T-cell (primary cell): ENCODE measurements at regions not wholly inside any gene's neighbourhood (a gene's known extent, or its start where the extent isn't known, plus 50 kb on each side); places are given as distances from the start of the nearest gene placed in this dataset.

Experiments
- ATAC-seq, 4 experiments: fragments of 200-7000 bp in 3 of 4; fragments of 150-1000 bp in 1 of 4; cut with Tn5 transposase; replicated peaks in 1 of 4; 1 replicate in 3 of 4; 2 replicates in 1 of 4; pipeline ENCODE4 v1.10.0; 2021; ENCODE audit warnings: moderate library complexity in 3 of 4, mild to moderate bottlenecking in 2 of 4, moderate number of reproducible peaks in 1 of 4
- CTCF ChIA-PET, 2 donors: fragments of 300-600 bp; sonication (Branson Sonifier 250); formaldehyde crosslinking; loops; one replicate each; lab custom pipeline; 2022; ENCODE audit warnings: antibody characterized with exemption in 2 of 2; lab: Charles Lee
- POLR2A ChIA-PET, 2 donors: fragments of 300-600 bp; sonication (Branson Sonifier 250); formaldehyde crosslinking; loops; one replicate each; lab custom pipeline; 2022; ENCODE audit warnings: antibody characterized with exemption in 2 of 2; lab: Charles Lee
- DNase-seq, 35 experiments: peaks; one replicate each; pipeline versions ENCODE4 v3.0.0 to v3.0.0-alpha.2; 2013 to 2023
- H3K27ac ChIP-seq: one replicate; pipeline ENCODE4 v1.5.1; 2013; ENCODE audit warnings: low read length
- H3K27me3 ChIP-seq, 2 experiments: replicated peaks in 1 of 2; 1 replicate in 1 of 2; 2 replicates in 1 of 2; pipeline versions ENCODE4 v1.6.1 to v1.7.0; 2013; ENCODE audit warnings: low read length in 1 of 2, mixed read lengths in 1 of 2; ENCODE audit not compliant: control insufficient read depth in 2 of 2, insufficient read depth in 2 of 2; ENCODE audit errors: extremely low read depth in 1 of 2
- H3K36me3 ChIP-seq, 2 donors: 1 replicate in 1 of 2; 2 replicates in 1 of 2; pipeline versions ENCODE4 v1.6.1 to v1.7.0; 2013; ENCODE audit warnings: low read length in 1 of 2; ENCODE audit not compliant: control insufficient read depth in 2 of 2, insufficient read depth in 1 of 2; ENCODE audit errors: extremely low read depth in 1 of 2
- H3K4me1 ChIP-seq, 2 experiments: 1 replicate in 1 of 2; 2 replicates in 1 of 2; pipeline versions ENCODE4 v1.6.1 to v1.7.0; 2013; ENCODE audit warnings: low read length in 2 of 2, mixed read lengths in 1 of 2; ENCODE audit not compliant: insufficient read depth in 2 of 2, control insufficient read depth in 1 of 2; ENCODE audit errors: extremely low read depth in 1 of 2
- H3K4me3 ChIP-seq, 2 donors: 1 replicate in 1 of 2; 2 replicates in 1 of 2; pipeline versions ENCODE4 v1.5.1 to v1.7.0; 2013; ENCODE audit warnings: mild to moderate bottlenecking in 2 of 2, low read length in 1 of 2, moderate library complexity in 1 of 2; ENCODE audit not compliant: control insufficient read depth in 1 of 2; ENCODE audit errors: extremely low read depth in 1 of 2
- H3K9me3 ChIP-seq: 2 replicates; pipeline ENCODE4 v1.7.0; 2013
- H3K27ac Mint-ChIP-seq, 2 donors: one replicate each; pipeline ENCODE4 v1.8.0; 2020 to 2021; ENCODE audit warnings: mild to moderate bottlenecking in 2 of 2, mixed read lengths in 2 of 2
- H3K27me3 Mint-ChIP-seq, 2 donors: one replicate each; pipeline ENCODE4 v1.8.0; 2021 to 2022; ENCODE audit warnings: mixed read lengths in 2 of 2
- H3K36me3 Mint-ChIP-seq: one replicate; pipeline ENCODE4 v1.8.0; 2021; ENCODE audit warnings: mixed read lengths
- H3K4me1 Mint-ChIP-seq, 3 donors: one replicate each; pipeline ENCODE4 v1.8.0; 2020 to 2022; ENCODE audit warnings: mixed read lengths in 3 of 3, mild to moderate bottlenecking in 1 of 3
- H3K4me3 Mint-ChIP-seq, 3 donors: one replicate each; pipeline ENCODE4 v1.8.0; 2020 to 2022; ENCODE audit warnings: mild to moderate bottlenecking in 3 of 3, mixed read lengths in 3 of 3, moderate library complexity in 3 of 3
- H3K9me3 Mint-ChIP-seq, 3 donors: one replicate each; pipeline ENCODE4 v1.8.0; 2020 to 2022; ENCODE audit warnings: mixed read lengths in 3 of 3
- WGBS: methylation state at CpG from one replicate; pipeline ENCODE4 v1.1.5; 2013; ENCODE audit warnings: missing lambda C conversion rate; ENCODE audit not compliant: insufficient coverage; 5-methylcytosine and 5-hydroxymethylcytosine counted together

DNA sequence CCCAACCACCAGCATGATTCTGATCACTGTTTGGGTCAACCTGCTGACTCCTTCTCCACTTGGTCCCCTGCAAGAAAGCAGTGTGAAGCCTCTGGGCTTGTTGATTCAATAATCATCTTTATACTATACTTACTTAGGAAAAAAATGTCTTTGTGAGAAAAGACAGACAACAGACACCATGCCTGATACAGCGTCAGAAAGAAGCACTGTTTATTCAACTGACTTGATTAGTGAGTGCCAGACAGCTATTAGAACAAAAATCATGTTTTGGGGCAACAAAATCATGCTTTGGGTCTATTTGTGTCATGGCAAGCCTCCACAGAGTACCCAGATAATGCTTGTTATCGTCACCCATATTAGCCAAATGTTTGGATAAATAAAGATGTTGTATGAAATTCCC is 58.7 kb upstream of the ATL2 start:
- H3K36me3 ChIP-seq = no peaks in the 10 kb centered on the region
- H3K27me3 ChIP-seq = peaks cover 0 to 15% of the 10 kb centered on the region in 2 experiments
- Mint-ChIP-seq H3K4me1 (peaks cover 0 to 3% (median 0%) of the 10 kb centered on the region in 3 donors), H3K4me3 (no peak overlapping the region), H3K36me3 (no peaks in the 10 kb centered on the region), H3K27me3 (peaks cover 6 to 12% of the 10 kb centered on the region in 2 donors), H3K27ac (no peak overlapping the region), H3K9me3 (no peaks in the 10 kb centered on the region)
- 92% methylated on average over 1 of the region's 2 CpGs for WGBS
- H3K4me1 ChIP-seq = no peaks in the 10 kb centered on the region
- ATAC-seq = no peak
- ChIA-PET POLR2A (no interaction called here), CTCF (no interaction called here)
- H3K4me3 ChIP-seq = no peak overlapping the region
- DNase-seq = no peak
- H3K9me3 ChIP-seq = no peaks in the 10 kb centered on the region
- H3K27ac ChIP-seq = no peak overlapping the region

DNA sequence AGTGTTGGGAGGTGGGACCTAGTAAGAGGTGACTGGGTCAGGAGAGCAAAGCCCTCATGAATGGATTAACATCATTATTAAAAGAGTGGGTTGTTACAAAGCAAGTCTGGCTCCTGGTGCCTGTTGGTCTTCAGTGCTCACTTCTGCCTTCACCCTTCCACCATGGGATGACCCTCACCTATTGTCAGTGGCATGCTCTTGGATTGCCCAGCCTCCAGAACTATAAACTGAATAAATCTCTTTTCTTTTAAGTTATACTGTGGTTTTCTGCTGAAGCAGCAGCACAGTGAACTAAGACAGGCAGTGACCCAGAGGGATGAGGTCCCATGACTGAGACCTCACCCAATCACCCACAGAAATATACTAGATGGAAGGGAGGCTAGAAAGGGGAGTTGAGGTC is 57.5 kb upstream of the ATL2 start:
- no peaks in the 10 kb centered on the region for H3K9me3 Mint-ChIP-seq
- ChIA-PET POLR2A (no interaction called here), CTCF (no interaction called here)
- Histone ChIP-seq H3K9me3 (no peaks in the 10 kb centered on the region), H3K4me1 (no peaks in the 10 kb centered on the region), H3K27me3 (peaks cover 0 to 15% of the 10 kb centered on the region in 2 experiments), H3K27ac (no peak overlapping the region), H3K36me3 (no peaks in the 10 kb centered on the region), H3K4me3 (no peak overlapping the region)
- H3K4me1 Mint-ChIP-seq = peaks cover 0 to 3% (median 0%) of the 10 kb centered on the region in 3 donors
- DNase-seq = no peak
- no peak overlapping the region for H3K4me3 Mint-ChIP-seq
- no peak for ATAC-seq
- no peak overlapping the region for H3K27ac Mint-ChIP-seq
- H3K27me3 Mint-ChIP-seq = peaks cover 4 to 10% of the 10 kb centered on the region in 2 donors
- no peaks in the 10 kb centered on the region for H3K36me3 Mint-ChIP-seq

DNA sequence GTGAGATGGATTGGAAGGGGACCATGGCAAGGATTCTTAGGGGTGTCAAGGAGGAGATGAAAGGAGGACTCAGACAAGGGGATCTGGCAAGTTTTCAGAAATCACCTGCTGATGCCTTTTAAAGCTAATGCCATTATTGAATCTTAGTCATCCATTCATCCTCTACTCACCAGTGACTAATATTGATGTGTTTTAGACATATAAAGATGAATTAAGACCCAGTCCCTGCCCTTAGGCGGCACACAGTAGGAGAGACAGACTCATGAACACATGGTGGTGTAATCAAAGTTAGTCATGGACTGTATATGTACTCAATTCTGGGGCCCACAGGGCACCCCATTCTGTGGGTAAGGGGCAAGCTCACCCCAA is 56.5 kb upstream of the ATL2 start:
- Histone ChIP-seq H3K4me3 (no peak overlapping the region), H3K4me1 (no peaks in the 10 kb centered on the region), H3K36me3 (no peaks in the 10 kb centered on the region), H3K27me3 (peaks cover 0 to 15% of the 10 kb centered on the region in 2 experiments), H3K27ac (no peak overlapping the region), H3K9me3 (no peaks in the 10 kb centered on the region)
- WGBS = 100% methylated on average over 1 of the region's 1 CpG
- ATAC-seq (no peak), DNase-seq (no peak)
- no peaks in the 10 kb centered on the region for H3K36me3 Mint-ChIP-seq
- H3K27ac Mint-ChIP-seq = no peak overlapping the region
- peaks cover 4 to 7% of the 10 kb centered on the region in 2 donors for H3K27me3 Mint-ChIP-seq
- POLR2A ChIA-PET = no interaction called here
- no peaks in the 10 kb centered on the region for H3K4me1 Mint-ChIP-seq
- CTCF ChIA-PET = interaction anchor here in 1 of 2 donors (0.7 kb wide), 1 partner anchor 1819 kb away, joined by 3 read pairs; no protein-coding TSS in a partner anchor
- H3K4me3 Mint-ChIP-seq = no peak overlapping the region
- no peaks in the 10 kb centered on the region for H3K9me3 Mint-ChIP-seq

DNA sequence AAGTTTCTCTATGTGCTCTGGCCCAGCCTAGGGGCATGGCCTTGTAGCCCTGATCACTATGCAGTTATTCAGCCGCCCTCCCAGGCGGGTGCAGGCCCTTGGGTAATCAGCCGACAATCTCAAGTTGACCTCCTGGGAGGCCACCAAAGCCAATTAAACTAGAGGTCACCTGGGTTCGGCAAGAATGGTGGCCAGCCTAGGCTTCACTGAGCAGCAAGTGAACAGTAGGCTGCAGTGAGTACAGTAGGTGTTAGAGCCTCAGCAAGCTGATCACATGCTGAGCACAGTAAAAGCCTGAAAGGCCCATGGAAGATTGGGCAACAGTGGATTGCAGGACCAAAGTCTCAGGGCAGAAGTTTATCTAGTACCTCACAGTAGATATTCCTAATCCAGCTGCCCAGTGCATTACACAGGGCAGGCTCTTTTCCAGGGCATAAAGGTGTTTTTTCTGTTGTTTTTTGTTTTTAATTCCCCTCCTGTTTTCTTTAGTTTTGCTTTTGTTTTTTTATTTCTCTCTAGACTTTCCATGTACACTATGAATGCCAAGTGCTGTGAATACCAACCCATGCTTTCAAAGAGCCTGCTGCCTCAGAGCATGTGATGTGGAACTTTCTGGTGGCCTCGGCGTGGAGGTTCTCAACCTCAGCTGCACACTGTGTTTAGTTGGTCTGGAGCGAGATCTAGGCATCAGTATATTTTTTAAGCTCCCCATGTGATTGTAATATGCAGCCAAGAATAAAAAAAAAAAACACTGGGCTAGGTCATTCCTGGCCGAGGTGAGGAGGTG is 55.9 kb upstream of the ATL2 start:
- Mint-ChIP-seq H3K4me3 (no peak overlapping the region), H3K9me3 (no peaks in the 10 kb centered on the region), H3K27ac (no peak overlapping the region), H3K36me3 (no peaks in the 10 kb centered on the region), H3K4me1 (no peaks in the 10 kb centered on the region), H3K27me3 (peaks cover 4 to 7% of the 10 kb centered on the region in 2 donors)
- ATAC-seq (no peak), DNase-seq (no peak)
- WGBS = 80% methylated on average over 7 of the region's 8 CpGs
- Histone ChIP-seq H3K27ac (no peak overlapping the region), H3K4me1 (no peaks in the 10 kb centered on the region), H3K9me3 (no peaks in the 10 kb centered on the region), H3K4me3 (no peak overlapping the region), H3K27me3 (peaks cover 0 to 15% of the 10 kb centered on the region in 2 experiments), H3K36me3 (no peaks in the 10 kb centered on the region)
- ChIA-PET CTCF (interaction anchor here (0.6 to 0.7 kb wide), 2 partner anchors 15 to 1818 kb away, joined by 3 read pairs; no protein-coding TSS in a partner anchor), POLR2A (no interaction called here)

DNA sequence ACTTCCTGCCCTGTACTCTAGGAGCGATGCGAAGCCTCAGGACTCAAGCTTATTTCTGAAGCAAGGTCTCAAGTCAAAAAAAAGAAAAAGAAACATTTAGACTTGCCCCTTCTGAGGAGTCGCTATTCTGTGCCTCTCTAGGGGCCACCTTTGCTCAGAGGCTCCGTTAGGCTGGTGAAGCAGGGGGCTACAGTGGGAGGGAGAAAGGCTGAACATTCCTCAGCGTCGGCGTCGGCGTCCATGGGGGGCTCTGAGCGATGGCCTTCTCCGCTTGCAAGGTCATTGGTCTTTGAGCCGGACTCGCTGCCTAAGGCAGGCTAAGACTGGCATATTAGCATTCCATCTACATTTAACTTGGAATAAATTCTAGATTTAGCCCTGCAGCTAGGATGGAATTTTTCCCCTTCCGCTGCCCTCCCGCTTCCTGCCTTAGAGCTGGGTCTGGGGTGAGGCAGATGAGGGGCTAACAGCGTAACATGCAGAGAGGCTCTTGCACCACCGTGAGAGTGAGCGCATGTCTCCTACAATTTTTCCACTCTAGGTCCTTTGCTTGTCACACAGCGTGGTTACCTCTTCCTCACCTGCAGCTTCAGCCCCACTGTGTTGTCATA is 53.6 kb upstream of the ATL2 start:
- DNase-seq (no peak), ATAC-seq (no peak)
- Mint-ChIP-seq H3K9me3 (no peaks in the 10 kb centered on the region), H3K36me3 (no peaks in the 10 kb centered on the region), H3K4me1 (no peaks in the 10 kb centered on the region), H3K27ac (no peak overlapping the region), H3K27me3 (peaks cover 0 to 7% of the 10 kb centered on the region in 2 donors), H3K4me3 (no peak overlapping the region)
- 78% methylated on average over 12 of the region's 19 CpGs for WGBS
- ChIA-PET CTCF (interaction anchor here (0.6 to 1.1 kb wide), 2 partner anchors 113 to 115 kb away, joined by 3 read pairs; no protein-coding TSS in a partner anchor), POLR2A (no interaction called here)
- H3K4me3 ChIP-seq = no peak overlapping the region
- H3K27ac ChIP-seq = no peak overlapping the region
- H3K4me1 ChIP-seq = no peaks in the 10 kb centered on the region
- no peaks in the 10 kb centered on the region for H3K9me3 ChIP-seq
- no peaks in the 10 kb centered on the region for H3K36me3 ChIP-seq
- H3K27me3 ChIP-seq = peaks cover 0 to 9% of the 10 kb centered on the region in 2 experiments

DNA sequence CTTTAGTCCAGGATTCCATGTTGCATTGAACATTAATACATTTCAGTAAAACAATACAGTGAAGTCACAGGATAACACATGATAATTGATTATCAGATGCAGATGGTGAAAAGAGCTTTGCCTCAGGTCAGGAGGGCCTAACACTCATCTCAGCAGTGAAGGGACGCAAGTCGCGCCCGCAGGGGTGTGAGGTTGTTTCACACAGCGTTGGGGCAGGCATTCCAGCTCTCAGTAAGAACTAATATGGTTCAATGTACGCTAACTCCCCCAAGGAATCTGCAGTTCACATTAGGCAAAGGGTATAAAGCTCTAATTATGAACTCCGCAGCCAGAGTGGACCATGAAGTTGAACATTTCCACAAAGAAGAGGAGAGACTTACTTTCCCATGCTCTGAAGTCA is 53.1 kb upstream of the ATL2 start:
- H3K36me3 Mint-ChIP-seq = no peaks in the 10 kb centered on the region
- Histone ChIP-seq H3K9me3 (no peaks in the 10 kb centered on the region), H3K4me3 (no peak overlapping the region), H3K27ac (no peak overlapping the region), H3K27me3 (peaks cover 0 to 11% of the 10 kb centered on the region in 2 experiments), H3K36me3 (no peaks in the 10 kb centered on the region), H3K4me1 (no peaks in the 10 kb centered on the region)
- ATAC-seq (no peak), DNase-seq (no peak)
- WGBS = 91% methylated on average over 6 of the region's 7 CpGs
- H3K4me1 Mint-ChIP-seq = no peaks in the 10 kb centered on the region
- H3K4me3 Mint-ChIP-seq = no peak overlapping the region
- ChIA-PET CTCF (interaction anchor here in 1 of 2 donors (1.1 kb wide), 1 partner anchor 115 kb away, joined by 3 read pairs; no protein-coding TSS in a partner anchor), POLR2A (no interaction called here)
- H3K27me3 Mint-ChIP-seq = peaks cover 0 to 12% of the 10 kb centered on the region in 2 donors
- H3K9me3 Mint-ChIP-seq = no peaks in the 10 kb centered on the region
- H3K27ac Mint-ChIP-seq = no peak overlapping the region
